Sigmoid colon (tissue), 6 donors: ENCODE measurements at regions not wholly inside any gene's neighbourhood (a gene's known extent, or its start where the extent isn't known, plus 50 kb on each side); places are given as distances from the start of the nearest gene placed in this dataset.

Experiments
- DNase-seq: peaks from one replicate; pipeline ENCODE4 v3.0.0-alpha.2; 2019
- H3K27ac ChIP-seq, 4 donors: fragments of 200-600 bp; sonication (generic); one replicate each; pipeline ENCODE4 v1.5.1; 2016 to 2019; ENCODE audit warnings: mild to moderate bottlenecking in 1 of 4
- H3K27me3 ChIP-seq, 3 donors: fragments of 200-600 bp; sonication (generic); one replicate each; pipeline ENCODE4 v1.5.1; 2019; ENCODE audit warnings: mild to moderate bottlenecking in 1 of 3
- H3K36me3 ChIP-seq, 4 donors: fragments of 200-600 bp; sonication (generic); one replicate each; pipeline ENCODE4 v1.5.1; 2016 to 2019
- H3K4me1 ChIP-seq, 4 donors: fragments of 200-600 bp; sonication (generic); one replicate each; pipeline ENCODE4 v1.5.1; 2017 to 2019
- H3K4me3 ChIP-seq, 4 donors: fragments of 200-600 bp; sonication (generic); one replicate each; pipeline ENCODE4 v1.5.1; 2017 to 2019; ENCODE audit warnings: mild to moderate bottlenecking in 2 of 4, moderate library complexity in 1 of 4
- H3K9me3 ChIP-seq, 4 donors: fragments of 200-600 bp in 3 of 4; sonication (generic) in 3 of 4; one replicate each; pipeline versions ENCODE4 v1.5.1 to v1.6.1; 2013 to 2019
- EP300 ChIP-seq, 4 donors: sonication (generic); formaldehyde crosslinking; IDR thresholded peaks; one replicate each; pipeline ENCODE4 v1.6.1; 2017; ENCODE audit warnings: antibody characterized with exemption in 4 of 4
- POLR2A ChIP-seq, 2 donors: fragments of 450-650 bp; IDR thresholded peaks; one replicate each; pipeline ENCODE4 v1.6.1; 2016; ENCODE audit warnings: antibody characterized with exemption in 2 of 2, mild to moderate bottlenecking in 2 of 2, moderate library complexity in 2 of 2
- POLR2AphosphoS5 ChIP-seq, 4 donors: sonication (generic); formaldehyde crosslinking; IDR thresholded peaks; one replicate each; pipeline ENCODE4 v1.6.1; 2017; ENCODE audit warnings: antibody characterized with exemption in 4 of 4
- WGBS, 2 donors: extraction: QIAGEN DNeasy Blood & Tissue Kit; methylation state at CpG; one replicate each; pipeline ENCODE4 v1.1.7; 2013; 5-methylcytosine and 5-hydroxymethylcytosine counted together
- intact Hi-C: fragments of 100-400 bp; cut with DNase I; formaldehyde crosslinking; loops from one replicate; pipeline ENCODE4 v1.15.1; 2023
- TF ChIP-seq, protein P1 (sequence below), 4 experiments: fragments of 450-650 bp in 3 of 4; fragments of 200-600 bp in 1 of 4; IDR thresholded peaks; one replicate each; pipeline ENCODE4 v1.5.1; 2016 to 2019; ENCODE audit warnings: antibody characterized with exemption in 4 of 4, mild to moderate bottlenecking in 3 of 4, moderate library complexity in 2 of 4
- donor health status: healthy with polysubstance abuse.
- donor health status: healthy.

GRCh38 chr15:77742127-77742526 lies 109.4 kb upstream of the LINGO1 start:
- no peaks in the 10 kb centered on the region for H3K36me3 ChIP-seq
- TF ChIP-seq POLR2AphosphoS5 (IDR thresholded peaks at IDR 0.05) (no peak), EP300 (IDR thresholded peaks at IDR 0.05) (no peak), POLR2A (IDR thresholded peaks at IDR 0.05) (no peak)
- TF ChIP-seq, protein P1, sequence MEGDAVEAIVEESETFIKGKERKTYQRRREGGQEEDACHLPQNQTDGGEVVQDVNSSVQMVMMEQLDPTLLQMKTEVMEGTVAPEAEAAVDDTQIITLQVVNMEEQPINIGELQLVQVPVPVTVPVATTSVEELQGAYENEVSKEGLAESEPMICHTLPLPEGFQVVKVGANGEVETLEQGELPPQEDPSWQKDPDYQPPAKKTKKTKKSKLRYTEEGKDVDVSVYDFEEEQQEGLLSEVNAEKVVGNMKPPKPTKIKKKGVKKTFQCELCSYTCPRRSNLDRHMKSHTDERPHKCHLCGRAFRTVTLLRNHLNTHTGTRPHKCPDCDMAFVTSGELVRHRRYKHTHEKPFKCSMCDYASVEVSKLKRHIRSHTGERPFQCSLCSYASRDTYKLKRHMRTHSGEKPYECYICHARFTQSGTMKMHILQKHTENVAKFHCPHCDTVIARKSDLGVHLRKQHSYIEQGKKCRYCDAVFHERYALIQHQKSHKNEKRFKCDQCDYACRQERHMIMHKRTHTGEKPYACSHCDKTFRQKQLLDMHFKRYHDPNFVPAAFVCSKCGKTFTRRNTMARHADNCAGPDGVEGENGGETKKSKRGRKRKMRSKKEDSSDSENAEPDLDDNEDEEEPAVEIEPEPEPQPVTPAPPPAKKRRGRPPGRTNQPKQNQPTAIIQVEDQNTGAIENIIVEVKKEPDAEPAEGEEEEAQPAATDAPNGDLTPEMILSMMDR (IDR thresholded peaks at IDR 0.05), result no peak
- H3K27ac ChIP-seq, result no peak overlapping the region
- no peak for DNase-seq
- H3K4me1 ChIP-seq, result no peaks in the 10 kb centered on the region
- intact Hi-C loops, result no loop called here
- H3K9me3 ChIP-seq, result no peaks in the 10 kb centered on the region
- WGBS, 2 donors, result 73 to 86% methylated on average over 5 of the region's 5 CpGs
- H3K4me3 ChIP-seq, result no peak overlapping the region
- peaks cover 0 to 25% (median 5%) of the 10 kb centered on the region in 3 donors for H3K27me3 ChIP-seq

GRCh38 chr15:77741106-77741505 lies 108.4 kb upstream of the LINGO1 start:
- TF ChIP-seq EP300 (IDR thresholded peaks at IDR 0.05) (no peak), POLR2AphosphoS5 (IDR thresholded peaks at IDR 0.05) (no peak), POLR2A (IDR thresholded peaks at IDR 0.05) (no peak)
- TF ChIP-seq, protein P1 (IDR thresholded peaks at IDR 0.05), result no peak
- Histone ChIP-seq H3K36me3 (no peaks in the 10 kb centered on the region), H3K9me3 (no peaks in the 10 kb centered on the region), H3K27ac (no peak overlapping the region), H3K4me1 (no peaks in the 10 kb centered on the region), H3K27me3 (peaks cover 0 to 25% (median 5%) of the 10 kb centered on the region in 3 donors), H3K4me3 (no peak overlapping the region)
- intact Hi-C loops, result no loop called here
- 85 to 88% methylated on average over 3 of the region's 3 CpGs for WGBS, 2 donors
- DNase-seq, result no peak

DNA sequence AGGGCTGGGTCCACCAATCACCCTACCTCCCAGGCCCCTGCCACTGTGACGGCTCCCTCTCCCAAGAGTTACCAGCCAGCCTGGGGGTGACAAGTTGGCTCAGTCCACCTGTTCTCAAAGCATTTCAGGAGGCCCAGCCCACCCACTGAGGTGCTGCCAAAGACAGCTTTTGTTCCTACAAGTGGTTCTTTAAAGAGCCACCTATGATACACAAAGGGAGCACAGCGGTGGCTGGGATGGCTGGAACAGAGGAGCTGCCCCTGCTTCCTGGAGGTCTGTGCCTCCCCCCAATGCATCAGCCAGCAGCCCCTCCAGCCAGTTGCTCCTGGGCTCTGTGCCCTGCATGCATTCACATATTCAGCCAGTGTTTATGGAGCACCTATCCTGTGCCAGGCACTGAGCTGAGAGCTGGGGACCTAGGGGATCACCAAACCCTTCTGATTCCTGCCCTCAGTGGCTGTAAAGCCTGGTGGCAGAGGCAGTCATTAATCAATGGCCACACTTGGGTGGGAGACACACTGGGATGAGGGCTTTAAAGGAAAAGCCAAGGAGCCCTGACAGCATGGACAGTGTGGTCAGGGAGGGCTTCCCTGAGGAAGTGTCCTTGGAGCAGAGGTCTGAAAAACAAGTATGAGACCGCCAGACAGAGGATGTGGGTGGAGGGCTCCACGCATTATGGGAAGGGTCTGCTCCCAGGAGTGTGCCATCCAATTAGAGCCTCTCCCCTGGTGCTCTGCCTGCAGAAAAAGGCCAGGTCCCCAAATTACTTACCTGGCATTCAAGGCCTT lies 107.1 kb upstream of the LINGO1 start:
- no peak for TF ChIP-seq POLR2A (IDR thresholded peaks at IDR 0.05)
- TF ChIP-seq EP300 (IDR thresholded peaks at IDR 0.05), result no peak
- TF ChIP-seq, protein P1 (IDR thresholded peaks at IDR 0.05), result no peak
- H3K27ac ChIP-seq, result no peak overlapping the region
- 43 to 55% methylated on average over 4 of the region's 4 CpGs for WGBS, 2 donors
- no peaks in the 10 kb centered on the region for H3K4me1 ChIP-seq
- H3K36me3 ChIP-seq, result no peaks in the 10 kb centered on the region
- H3K9me3 ChIP-seq, result no peaks in the 10 kb centered on the region
- H3K4me3 ChIP-seq, result no peak overlapping the region
- intact Hi-C loops, result no loop called here
- peaks cover 0 to 25% (median 5%) of the 10 kb centered on the region in 3 donors for H3K27me3 ChIP-seq
- DNase-seq, result no peak

GRCh38 chr15:77738441-77739302 lies 106.0 kb upstream of the LINGO1 start:
- H3K4me3 ChIP-seq, result no peak overlapping the region

More at GRCh38 chr15:77738441-77739302, 106.0 kb upstream of the LINGO1 start:
- intact Hi-C loops, result no loop called here
- H3K9me3 ChIP-seq, result no peaks in the 10 kb centered on the region
- H3K27me3 ChIP-seq, result peaks cover 0 to 25% (median 5%) of the 10 kb centered on the region in 3 donors
- WGBS, 2 donors, result 52 to 80% methylated on average over 17 of the region's 17 CpGs
- no peaks in the 10 kb centered on the region for H3K36me3 ChIP-seq
- no peak for TF ChIP-seq POLR2A (IDR thresholded peaks at IDR 0.05)
- no peak for TF ChIP-seq POLR2AphosphoS5 (IDR thresholded peaks at IDR 0.05)
- TF ChIP-seq, protein P1 (IDR thresholded peaks at IDR 0.05), result no peak
- TF ChIP-seq EP300 (IDR thresholded peaks at IDR 0.05), result no peak
- DNase-seq, result no peak
- no peak overlapping the region for H3K27ac ChIP-seq
- no peaks in the 10 kb centered on the region for H3K4me1 ChIP-seq
